ENCODE measurements at regions not wholly inside any gene's neighbourhood (a gene's known extent, or its start where the extent isn't known, plus 50 kb on each side); places are given as distances from the start of the nearest gene placed in this dataset.
"Not testable (repeated sequence)": the region's sequence is repeated elsewhere in the genome, so short reads cannot be mapped to it uniquely, and the experiment has no call there.

GRCh38 chr14:43297794-43298193 is 1209.3 kb downstream of the FSCB start (continued):
- TF ChIP-seq, protein P1, sequence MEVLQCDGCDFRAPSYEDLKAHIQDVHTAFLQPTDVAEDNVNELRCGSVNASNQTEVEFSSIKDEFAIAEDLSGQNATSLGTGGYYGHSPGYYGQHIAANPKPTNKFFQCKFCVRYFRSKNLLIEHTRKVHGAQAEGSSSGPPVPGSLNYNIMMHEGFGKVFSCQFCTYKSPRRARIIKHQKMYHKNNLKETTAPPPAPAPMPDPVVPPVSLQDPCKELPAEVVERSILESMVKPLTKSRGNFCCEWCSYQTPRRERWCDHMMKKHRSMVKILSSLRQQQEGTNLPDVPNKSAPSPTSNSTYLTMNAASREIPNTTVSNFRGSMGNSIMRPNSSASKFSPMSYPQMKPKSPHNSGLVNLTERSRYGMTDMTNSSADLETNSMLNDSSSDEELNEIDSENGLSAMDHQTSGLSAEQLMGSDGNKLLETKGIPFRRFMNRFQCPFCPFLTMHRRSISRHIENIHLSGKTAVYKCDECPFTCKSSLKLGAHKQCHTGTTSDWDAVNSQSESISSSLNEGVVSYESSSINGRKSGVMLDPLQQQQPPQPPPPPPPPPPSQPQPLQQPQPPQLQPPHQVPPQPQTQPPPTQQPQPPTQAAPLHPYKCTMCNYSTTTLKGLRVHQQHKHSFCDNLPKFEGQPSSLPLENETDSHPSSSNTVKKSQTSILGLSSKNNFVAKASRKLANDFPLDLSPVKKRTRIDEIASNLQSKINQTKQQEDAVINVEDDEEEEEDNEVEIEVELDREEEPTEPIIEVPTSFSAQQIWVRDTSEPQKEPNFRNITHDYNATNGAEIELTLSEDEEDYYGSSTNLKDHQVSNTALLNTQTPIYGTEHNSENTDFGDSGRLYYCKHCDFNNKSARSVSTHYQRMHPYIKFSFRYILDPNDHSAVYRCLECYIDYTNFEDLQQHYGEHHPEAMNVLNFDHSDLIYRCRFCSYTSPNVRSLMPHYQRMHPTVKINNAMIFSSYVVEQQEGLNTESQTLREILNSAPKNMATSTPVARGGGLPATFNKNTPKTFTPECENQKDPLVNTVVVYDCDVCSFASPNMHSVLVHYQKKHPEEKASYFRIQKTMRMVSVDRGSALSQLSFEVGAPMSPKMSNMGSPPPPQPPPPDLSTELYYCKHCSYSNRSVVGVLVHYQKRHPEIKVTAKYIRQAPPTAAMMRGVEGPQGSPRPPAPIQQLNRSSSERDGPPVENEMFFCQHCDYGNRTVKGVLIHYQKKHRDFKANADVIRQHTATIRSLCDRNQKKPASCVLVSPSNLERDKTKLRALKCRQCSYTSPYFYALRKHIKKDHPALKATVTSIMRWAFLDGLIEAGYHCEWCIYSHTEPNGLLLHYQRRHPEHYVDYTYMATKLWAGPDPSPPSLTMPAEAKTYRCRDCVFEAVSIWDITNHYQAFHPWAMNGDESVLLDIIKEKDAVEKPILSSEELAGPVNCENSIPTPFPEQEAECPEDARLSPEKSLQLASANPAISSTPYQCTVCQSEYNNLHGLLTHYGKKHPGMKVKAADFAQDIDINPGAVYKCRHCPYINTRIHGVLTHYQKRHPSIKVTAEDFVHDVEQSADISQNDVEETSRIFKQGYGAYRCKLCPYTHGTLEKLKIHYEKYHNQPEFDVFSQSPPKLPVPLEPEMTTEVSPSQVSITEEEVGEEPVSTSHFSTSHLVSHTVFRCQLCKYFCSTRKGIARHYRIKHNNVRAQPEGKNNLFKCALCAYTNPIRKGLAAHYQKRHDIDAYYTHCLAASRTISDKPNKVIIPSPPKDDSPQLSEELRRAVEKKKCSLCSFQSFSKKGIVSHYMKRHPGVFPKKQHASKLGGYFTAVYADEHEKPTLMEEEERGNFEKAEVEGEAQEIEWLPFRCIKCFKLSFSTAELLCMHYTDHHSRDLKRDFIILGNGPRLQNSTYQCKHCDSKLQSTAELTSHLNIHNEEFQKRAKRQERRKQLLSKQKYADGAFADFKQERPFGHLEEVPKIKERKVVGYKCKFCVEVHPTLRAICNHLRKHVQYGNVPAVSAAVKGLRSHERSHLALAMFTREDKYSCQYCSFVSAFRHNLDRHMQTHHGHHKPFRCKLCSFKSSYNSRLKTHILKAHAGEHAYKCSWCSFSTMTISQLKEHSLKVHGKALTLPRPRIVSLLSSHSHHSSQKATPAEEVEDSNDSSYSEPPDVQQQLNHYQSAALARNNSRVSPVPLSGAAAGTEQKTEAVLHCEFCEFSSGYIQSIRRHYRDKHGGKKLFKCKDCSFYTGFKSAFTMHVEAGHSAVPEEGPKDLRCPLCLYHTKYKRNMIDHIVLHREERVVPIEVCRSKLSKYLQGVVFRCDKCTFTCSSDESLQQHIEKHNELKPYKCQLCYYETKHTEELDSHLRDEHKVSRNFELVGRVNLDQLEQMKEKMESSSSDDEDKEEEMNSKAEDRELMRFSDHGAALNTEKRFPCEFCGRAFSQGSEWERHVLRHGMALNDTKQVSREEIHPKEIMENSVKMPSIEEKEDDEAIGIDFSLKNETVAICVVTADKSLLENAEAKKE (CRISPR knock-in tag; IDR thresholded peaks at IDR 0.05) = no peak
- TF ChIP-seq NANOG (IDR thresholded peaks at IDR 0.05; ENCODE audit: borderline replicate concordance) (no peak), CREB1 (CRISPR knock-in tag; IDR thresholded peaks at IDR 0.05; ENCODE audit: low read depth) (no peak)

DNA sequence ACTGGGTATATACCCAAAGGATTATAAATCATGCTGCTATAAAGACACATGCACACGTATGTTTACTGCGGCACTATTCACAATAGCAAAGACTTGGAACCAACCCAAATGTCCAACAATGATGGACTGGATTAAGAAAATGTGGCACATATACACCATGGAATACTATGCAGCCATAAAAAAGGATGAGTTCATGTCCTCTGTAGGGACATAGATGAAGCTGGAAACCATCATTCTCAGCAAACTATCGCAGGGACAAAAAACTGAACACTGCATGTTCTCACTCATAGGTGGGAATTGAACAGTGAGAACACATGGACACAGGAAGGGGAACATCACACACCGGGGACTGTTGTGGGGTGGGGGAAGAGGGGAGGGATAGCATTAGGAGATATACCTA is 1211.0 kb downstream of the FSCB start:
- not testable (repeated sequence) for H3K36me3 ChIP-seq (ENCODE audit: insufficient read depth); ATAC-seq; H3K27ac ChIP-seq (ENCODE audit: low read depth); DNase-seq (ENCODE audit: low spot score); H3K9me2 ChIP-seq (ENCODE audit: insufficient read depth); H2AFZ ChIP-seq; H3K27me3 Mint-ChIP-seq (ENCODE audit: insufficient read depth, low read depth, poor library complexity); H3K4me1 Mint-ChIP-seq; H4K20me1 ChIP-seq (replicated peaks; ENCODE audit: insufficient read depth); H3K4me3 ChIP-seq; H3K27ac Mint-ChIP-seq; H3K79me2 ChIP-seq (replicated peaks; ENCODE audit: insufficient read depth); H3K36me3 Mint-ChIP-seq (ENCODE audit: low read depth); H3K4me1 ChIP-seq (ENCODE audit: insufficient read depth); H3F3A ChIP-seq (replicated peaks; ENCODE audit: low read depth); H3K4me2 ChIP-seq; H3K4me3 Mint-ChIP-seq; H3K9me3 Mint-ChIP-seq; H3K27me3 ChIP-seq (ENCODE audit: insufficient read depth)

GRCh38 chr14:43285575-43285974 is 1221.5 kb downstream of the FSCB start:
- DNase-seq (ENCODE audit: low spot score) (no peak), ATAC-seq (no peak)
- Histone ChIP-seq H3K4me3 (no peak overlapping the region), H3F3A (replicated peaks; ENCODE audit: low read depth) (no peaks in the 10 kb centered on the region), H3K4me2 (no peak overlapping the region), H2AFZ (no peak overlapping the region), H3K4me1 (ENCODE audit: insufficient read depth) (no peaks in the 10 kb centered on the region), H3K27ac (ENCODE audit: low read depth) (no peak overlapping the region), H4K20me1 (replicated peaks; ENCODE audit: insufficient read depth) (no peaks in the 10 kb centered on the region), H3K27me3 (ENCODE audit: insufficient read depth) (no peaks in the 10 kb centered on the region), H3K36me3 (ENCODE audit: insufficient read depth) (no peaks in the 10 kb centered on the region), H3K79me2 (replicated peaks; ENCODE audit: insufficient read depth) (no peaks in the 10 kb centered on the region), H3K9me2 (ENCODE audit: insufficient read depth) (no peaks in the 10 kb centered on the region)
- H3K36me3 Mint-ChIP-seq (ENCODE audit: low read depth) = no peaks in the 10 kb centered on the region
- no peaks in the 10 kb centered on the region for H3K4me1 Mint-ChIP-seq
- no peaks in the 10 kb centered on the region for H3K9me3 Mint-ChIP-seq
- no peak overlapping the region for H3K27ac Mint-ChIP-seq
- no peak overlapping the region for H3K4me3 Mint-ChIP-seq
- H3K27me3 Mint-ChIP-seq (ENCODE audit: insufficient read depth, low read depth, poor library complexity) = no peaks in the 10 kb centered on the region
- TF ChIP-seq ETS1 (IDR thresholded peaks at IDR 0.05) (no peak), CTCF (conservative IDR thresholded peaks at IDR 0.05; ENCODE audit: low read depth in 2 of 2) (no peak)

Measured in GM23338 (cell line).